Activated CD4-positive, alpha-beta T cell treated with anti-CD3 and anti-CD28 coated beads, Interleukin-2, Interleukin-6, amounts not matched to agents 100 ng/mL and 50 ng/mL, durations not matched to agents 16 hours and 8 hours (primary cell): ENCODE measurements at regions not wholly inside any gene's neighbourhood (a gene's known extent, or its start where the extent isn't known, plus 50 kb on each side); places are given as distances from the start of the nearest gene placed in this dataset.

ENCODE experiments used
- DNase-seq: peaks from one replicate; pipeline ENCODE4 v3.0.0-alpha.2; 2020

DNA sequence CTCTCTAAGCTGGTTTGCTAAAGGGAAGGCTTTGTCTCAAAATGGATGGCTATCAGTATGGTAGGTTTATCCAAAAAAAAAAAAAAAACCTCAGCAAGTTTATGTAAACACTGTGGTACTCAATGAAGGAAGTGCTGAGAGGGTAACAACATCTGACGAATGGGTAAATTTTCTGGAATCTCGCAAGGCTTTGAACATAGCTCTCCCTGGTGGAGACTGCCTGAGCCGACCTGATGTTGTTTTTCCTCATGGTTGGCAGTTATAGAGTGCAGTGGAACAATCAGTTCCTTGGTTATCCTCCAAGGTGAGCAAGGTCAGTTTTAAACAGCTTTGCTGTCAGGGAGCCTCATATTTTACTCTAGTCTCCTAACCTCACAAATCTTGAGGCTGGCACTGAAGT lies 94.6 kb downstream of the ZPLD1 start:
- no peak for DNase-seq

DNA sequence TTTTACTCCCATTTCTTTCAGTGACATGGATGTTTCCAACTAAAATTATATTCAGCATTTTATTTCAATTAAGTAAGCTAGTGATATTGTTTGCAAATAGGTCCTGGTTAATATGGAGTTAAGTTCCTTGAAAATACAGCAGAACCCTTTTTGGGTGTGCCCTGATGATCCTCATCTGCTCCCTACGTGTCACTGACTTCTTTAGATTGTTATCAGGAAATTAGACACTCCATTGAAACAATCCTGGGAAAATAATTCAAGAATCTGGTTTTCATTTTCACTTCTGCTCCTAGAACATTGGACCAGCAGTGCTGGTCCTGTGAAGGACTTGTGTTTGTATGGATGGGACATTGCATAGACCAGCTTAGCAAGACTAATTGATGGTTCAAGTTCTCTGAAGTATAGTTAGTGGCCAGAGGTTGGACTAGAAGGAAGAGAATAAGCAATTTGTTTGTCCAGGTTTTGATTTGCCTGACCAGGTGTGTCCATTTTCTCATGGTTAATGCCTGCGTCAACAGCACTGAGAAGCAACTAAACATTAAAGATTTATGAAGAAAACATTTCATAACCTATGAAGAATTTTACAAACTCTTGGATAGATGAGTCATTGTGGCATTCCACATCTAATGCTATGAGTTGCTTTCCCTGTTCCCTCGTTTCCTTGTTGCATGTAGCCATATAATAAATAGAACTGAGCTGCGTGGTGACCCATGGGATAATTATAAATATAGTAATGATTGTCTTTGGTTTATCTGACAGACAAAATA lies 95.8 kb downstream of the ZPLD1 start:
- DNase-seq, result no peak

DNA sequence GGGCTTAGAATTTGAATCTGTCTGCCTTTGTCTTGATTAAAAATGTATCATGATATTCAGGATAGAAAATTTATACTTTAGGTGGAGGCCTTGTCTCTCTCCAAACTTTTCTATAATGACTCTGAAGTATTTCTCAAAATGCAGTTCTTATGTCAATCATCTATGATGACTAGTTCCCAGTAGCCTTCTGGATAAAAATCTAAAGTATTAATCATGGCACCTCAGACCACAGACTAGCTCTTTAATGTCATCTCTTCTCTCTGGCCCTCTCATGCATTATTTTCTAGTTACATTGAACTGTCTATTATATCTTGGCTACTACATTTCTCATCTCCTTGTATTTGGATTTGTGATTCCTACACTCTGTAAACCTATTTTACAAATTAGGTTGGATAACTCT lies 96.9 kb downstream of the ZPLD1 start:
- DNase-seq, result no peak

DNA sequence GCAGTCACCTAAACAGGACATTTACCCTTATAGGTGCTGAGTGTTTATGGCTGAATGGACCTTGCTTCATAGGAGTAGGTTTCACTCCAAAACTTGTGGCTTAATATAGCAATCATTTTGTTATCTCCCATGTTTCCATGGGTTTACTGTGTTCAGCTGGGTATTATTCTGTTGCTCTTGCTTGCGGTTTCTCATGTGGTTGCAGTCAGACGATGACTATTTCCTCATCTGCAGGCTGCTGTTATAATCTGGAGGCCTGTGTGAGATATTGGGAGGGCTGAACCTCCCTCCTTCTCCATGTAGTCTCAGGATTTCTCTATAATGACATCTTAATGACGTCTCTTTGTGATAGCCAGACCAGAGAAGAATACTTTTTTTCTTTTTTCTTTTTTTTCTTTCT lies 98.1 kb downstream of the ZPLD1 start:
- DNase-seq, result peak; percentile 11

DNA sequence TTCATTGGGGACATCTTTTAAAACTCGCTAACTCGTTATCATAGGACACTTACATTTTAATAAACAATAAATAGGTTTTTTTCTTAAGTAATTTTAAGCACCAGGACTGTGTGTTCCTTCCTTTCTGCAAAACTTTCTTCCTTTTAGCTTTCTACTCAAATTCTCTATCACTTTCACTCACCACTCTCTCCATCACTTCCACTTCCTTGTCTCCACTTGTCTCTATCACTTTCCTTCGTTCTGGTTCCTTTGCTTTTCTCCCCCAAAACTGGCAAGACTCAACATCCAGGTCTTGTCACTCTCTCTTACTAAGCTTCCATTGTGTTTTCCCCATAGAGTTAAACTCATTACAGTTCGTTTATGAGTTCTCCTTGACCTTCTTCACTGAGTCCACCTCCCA lies 99.0 kb downstream of the ZPLD1 start:
- DNase-seq, result no peak

DNA sequence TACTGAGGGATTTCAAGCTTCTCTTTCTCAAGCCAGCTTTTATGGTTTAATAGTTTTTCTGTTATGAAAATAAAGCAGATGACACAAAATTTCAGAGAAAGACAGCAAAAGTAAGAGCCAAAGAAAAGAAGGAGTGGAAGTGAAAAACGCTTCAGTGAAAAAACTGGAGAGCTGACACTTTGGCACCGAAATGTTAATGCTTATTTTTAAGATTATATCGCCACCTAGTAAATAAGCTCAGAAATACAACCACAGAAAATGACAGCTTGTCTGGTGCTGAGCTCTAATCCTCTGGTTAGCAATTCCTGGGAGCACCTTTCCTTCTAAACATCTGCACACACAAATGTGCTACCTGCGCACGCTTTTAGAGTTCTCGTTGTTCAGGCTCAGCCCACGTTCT lies 101.6 kb downstream of the ZPLD1 start:
- peak; percentile 24 for DNase-seq

DNA sequence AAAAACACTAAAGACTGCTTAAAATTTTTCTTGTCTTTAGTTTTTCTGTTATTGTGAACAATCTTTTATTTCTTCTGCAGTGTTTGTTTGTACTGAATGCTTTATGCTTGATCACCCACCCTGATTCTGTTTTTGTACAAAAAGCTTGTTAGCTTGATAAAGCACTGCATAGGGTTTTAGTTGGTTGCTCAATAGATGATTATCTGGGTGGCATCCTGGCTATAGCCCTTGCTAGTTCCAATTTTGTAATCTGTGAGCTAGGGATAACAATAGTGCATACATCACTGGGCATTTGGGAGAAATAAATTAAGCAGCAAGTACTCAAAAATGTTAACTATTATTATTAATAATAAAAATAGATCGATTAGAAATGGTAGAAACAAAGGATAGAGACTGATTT lies 102.3 kb downstream of the ZPLD1 start:
- no peak for DNase-seq

DNA sequence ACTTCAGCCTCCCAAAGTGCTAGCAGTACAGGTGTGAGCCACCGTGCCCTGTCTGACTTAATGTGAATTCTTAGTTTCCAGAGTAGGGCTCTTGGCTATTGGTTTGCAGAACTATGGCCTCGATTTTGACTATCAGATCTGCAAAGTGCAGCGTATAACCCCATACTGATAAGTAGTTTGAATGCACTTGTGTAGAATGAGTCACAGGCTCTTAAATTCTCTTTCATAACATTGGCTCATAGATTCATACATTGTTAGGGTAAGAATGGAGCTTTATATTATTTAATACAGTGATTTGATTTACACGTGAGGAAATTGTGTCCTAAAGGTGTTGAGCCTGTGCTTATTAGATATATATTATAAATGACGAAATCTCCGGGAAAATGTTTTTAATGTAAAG lies 109.9 kb downstream of the ZPLD1 start:
- DNase-seq, result no peak

DNA sequence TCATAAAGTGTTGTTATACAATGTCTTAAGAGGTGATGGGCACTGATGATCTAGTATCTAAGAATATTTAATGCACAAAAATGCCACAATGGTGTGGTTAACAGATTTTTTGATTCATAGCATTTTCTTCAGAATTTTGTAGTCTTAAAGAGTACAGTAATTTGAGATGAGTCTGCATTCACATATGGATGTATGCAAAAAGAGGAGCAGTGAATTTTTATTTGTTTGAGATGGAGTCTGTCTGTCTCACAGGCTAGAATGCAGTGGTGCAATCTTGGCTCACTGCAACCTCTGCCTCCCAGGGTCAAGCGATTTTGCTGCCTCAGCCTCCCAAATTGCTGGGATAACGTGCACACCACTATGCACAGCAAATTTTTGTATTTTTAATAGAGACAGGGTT lies 110.5 kb downstream of the ZPLD1 start:
- no peak for DNase-seq

DNA sequence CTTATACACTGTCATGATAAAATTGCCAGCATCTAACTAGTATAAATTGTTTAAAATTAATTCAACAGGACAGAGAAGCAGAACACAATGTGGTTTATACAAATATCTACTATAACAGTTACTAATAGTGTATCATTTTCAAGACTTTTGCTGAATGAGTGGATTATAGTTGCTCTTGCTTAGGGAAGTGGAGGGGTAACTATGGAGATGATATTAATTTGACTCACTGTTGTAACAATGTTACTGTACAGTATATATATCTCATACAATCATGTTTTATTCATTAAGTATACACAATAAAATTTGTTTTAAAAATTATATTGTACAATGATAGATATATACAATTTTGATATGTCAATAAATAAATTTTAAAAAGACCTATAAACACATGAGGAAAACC lies 119.1 kb downstream of the ZPLD1 start:
- no peak for DNase-seq

DNA sequence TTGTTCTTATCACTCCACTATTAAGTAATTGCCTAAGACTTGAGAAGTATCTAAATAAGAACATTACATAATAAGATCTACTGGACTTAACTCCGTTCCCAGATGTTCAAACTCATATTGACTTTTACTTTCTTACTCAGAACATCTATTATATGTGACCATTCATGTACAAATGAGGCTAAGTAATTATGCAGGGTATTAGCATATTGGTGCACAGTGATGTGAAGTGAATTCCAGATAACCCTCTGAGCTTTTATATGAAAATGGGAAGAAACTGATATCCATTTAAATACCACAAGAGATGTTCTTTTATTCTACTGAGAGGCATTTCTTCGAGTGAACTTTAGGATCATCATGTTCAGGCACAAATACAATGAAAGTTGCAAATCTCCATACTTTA lies 135.7 kb downstream of the ZPLD1 start:
- DNase-seq, result no peak

DNA sequence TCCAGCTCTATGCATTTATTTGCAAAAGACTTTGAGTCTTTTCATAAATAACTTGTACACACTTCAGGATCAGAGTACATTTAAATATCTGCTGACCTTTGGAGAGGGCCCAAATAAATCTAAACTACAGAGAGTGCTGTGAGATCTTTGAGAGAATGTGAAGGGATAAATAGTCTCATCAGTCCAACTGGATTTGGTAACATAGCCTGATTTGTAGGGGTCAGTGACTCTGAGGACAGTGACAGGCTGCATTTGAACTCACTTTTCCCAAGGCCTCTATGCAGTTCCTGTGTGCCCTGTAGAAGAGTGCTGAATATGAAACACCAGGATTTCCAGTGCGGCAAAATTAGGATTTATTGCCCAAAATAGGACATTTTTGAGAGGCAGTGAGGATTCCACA lies 136.2 kb downstream of the ZPLD1 start:
- no peak for DNase-seq

DNA sequence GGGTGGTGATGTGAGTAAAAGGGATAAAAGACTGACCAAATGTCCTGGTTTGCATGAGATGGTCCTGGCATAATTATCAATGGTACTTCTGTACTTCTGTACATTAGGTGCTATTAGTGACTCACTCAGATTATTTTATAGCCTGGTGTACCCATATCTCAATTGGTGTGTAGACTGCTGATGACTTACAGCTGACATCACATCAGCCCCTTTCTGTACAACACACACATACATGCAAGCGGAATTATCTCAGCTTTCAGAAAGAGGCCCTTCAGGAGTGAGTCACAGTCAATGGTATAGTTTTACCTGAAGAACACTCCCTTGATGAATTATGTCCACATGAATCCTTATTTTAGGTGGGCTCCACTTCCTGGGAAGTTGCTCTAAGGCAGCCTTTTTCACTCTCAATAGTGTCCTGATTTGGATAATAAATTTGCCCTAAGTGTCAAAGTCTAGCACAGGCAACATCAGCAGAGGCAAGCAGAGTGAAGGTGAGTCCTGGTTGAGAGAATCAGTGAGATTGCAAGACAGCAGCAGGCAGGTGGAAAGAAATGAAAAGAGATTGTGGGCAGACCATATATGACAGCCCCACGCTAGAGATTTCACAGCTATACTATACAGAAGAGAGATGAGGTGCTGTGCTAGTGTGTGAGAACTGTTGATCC lies 137.0 kb downstream of the ZPLD1 start:
- no peak for DNase-seq

DNA sequence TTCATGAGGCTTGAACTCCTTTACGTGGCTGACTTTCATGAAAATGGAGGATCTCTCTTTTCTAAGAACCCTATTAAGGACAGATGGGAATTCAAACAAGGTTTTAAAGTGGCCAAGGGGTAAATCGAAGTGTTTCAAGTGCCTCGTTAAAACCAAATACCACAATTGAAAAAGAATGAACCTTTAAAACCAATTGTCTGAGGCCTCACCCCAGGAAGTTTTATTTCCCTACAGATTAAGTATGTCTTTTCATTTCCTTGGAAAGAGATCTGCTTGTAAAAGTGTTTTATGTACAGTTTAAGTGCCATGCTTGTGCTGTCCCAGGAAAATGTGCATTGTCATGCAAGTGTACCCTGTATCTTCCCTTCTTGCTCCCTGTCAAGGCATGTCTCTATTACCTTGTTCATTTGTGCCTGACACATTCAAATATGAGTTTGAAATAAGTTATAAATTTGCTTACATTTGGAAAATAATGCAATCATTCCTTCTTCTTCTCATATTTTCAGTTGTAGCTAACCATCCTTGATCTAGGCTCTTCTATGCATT lies 138.7 kb downstream of the ZPLD1 start:
- DNase-seq, result no peak

DNA sequence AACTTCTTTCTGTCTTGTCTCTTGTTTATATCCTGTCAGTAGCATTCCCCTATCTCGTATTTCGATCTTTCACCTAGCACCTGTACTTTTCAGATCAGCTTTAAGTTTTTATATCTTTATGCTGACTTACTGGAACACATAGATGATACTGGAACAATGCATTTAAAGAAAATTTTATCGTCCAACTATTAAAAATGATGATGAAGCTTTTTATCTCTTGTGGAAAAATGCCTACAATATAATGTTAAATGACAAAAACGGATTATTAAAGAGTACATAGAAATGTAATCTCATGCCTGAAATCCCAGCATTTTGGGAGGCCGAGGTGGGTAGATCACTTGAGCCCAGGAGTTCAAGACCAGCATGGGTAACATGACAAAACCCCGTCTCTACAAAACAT lies 139.5 kb downstream of the ZPLD1 start:
- DNase-seq, result no peak

DNA sequence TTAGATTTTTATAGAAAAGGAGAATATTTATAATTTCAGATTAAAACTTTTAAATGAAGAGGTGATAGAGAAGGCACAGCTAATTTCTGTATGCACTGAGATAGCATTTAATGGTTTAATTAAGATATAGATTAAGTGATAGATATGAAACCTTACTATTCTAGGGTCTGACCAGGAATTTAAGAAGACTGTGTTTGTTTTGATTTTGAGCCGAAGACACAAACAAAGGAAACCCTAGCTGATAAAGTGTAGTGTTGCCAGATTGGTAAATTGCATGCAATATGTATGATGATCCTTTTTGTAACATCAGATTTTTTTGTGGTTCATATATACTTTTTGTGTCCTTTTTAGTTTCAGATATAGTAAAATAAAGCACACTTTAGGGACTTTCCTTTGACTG lies 141.8 kb downstream of the ZPLD1 start:
- DNase-seq, result no peak

DNA sequence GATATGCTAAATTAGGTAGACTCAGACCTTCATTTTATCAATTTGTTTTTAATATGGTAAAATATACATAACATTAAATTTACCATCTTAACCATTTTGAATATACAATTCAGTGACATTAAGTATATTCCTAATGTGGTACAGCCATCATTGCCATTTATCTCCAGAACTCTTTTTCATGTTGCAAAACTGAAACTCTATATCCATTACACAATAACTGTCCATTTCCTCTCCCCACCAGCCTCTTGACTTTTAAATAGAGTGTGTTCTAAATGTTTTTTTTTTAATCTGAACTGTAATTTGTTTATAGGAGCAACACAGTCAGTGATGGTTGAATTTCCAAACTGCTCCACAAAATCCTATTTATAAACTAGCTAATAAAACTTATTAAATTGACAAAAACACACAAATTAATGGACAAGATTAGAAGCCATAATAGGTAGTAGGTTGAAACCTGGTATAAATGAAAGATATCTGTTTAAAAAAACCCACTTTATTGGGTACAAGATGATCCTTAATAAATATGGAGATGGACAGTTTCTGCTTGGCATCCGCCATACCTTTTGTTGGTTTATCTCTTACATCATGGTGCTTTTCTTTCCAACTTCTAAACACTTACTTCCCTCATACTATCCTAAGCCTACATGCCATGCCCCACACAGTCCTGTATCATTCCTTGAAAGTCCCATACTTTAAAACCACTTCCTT lies 142.4 kb downstream of the ZPLD1 start:
- no peak for DNase-seq

DNA sequence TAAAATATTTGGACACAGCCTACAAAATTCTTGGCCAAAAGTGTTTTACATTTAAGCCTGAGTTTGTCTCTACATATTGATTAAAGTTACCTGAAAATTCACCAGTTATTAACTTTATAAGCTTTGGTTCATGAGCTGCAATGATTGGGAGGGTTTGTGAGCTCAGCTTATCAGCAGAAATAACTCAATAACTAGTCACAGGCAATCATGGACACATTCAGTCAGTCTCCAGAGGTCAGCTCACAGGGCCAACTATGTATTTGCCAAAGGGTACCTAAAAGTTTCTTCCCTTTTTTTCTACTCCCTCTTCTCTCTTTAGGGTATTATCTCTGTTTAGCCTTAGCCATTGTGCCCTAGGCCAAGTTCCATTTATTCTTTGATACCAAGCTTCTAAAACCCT lies 145.9 kb downstream of the ZPLD1 start:
- DNase-seq, result no peak

DNA sequence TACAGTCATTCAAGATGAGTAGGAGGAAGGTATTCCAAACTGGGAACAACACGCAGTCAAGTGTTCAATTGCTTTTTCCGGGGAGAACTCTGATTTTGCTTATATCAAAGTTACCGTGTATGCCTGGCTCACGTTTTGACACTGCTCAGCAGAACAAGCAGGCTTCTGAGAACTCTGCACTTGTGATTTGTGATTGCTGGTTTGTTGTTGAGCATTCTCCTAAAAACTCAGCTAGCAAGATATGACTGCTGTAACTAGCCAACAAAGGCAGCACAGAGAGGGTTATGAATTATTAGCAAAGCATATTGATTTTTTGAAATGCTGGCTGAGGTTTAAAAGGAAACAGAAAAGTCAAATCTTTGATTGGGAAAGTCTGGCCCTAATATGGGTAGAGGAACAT lies 151.7 kb downstream of the ZPLD1 start:
- no peak for DNase-seq

DNA sequence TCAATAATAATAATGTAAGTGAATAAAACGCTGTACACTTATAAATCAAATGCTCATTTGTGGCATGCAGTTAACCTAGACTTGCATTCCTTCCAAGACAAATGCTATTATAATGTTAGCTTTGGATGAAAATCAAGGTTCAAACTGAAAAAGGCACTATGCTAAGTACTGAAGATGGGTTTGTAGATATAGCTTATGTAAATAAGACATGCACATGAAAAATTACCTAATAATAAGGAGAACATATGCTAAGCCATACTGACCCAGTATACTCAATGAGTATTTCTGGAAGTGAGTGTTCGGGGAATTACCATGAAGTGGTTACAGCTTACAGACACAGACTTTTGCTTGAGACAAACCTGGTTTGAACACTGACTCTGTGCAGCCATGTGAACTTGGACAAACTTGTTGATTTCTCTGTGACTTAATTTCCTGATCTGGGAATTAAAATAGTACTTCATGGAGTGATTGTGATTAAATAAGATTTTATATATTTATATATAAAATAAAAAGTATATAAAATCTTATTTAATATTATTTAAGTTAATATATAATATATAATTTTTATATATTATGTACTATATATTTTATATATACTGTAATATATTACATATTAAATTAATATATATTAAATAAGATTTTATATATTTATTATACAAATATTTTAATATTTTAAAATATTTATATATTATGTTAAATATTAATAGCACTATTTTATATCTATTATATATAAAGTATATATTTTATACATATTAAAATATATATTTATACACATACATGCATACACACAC lies 159.2 kb downstream of the ZPLD1 start:
- DNase-seq, result no peak

DNA sequence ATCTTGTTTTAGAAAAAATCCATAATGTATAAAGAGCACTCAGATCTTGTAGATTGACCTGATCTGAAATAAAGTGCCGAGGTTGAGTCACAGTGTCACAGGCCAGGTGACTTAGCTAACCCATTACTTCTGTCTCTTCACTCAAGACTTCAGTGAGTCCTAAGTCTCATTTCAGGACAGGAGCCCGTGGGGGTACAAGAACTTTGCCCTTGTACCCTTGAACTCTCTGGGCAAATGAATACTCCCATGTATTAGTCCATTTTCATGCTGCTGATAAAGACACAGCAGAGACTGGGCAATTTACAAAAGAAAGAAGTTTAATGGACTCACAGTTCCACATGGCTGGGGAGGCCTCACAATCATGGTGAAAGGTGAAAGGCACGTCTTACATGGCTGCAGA lies 160.2 kb downstream of the ZPLD1 start:
- no peak for DNase-seq

DNA sequence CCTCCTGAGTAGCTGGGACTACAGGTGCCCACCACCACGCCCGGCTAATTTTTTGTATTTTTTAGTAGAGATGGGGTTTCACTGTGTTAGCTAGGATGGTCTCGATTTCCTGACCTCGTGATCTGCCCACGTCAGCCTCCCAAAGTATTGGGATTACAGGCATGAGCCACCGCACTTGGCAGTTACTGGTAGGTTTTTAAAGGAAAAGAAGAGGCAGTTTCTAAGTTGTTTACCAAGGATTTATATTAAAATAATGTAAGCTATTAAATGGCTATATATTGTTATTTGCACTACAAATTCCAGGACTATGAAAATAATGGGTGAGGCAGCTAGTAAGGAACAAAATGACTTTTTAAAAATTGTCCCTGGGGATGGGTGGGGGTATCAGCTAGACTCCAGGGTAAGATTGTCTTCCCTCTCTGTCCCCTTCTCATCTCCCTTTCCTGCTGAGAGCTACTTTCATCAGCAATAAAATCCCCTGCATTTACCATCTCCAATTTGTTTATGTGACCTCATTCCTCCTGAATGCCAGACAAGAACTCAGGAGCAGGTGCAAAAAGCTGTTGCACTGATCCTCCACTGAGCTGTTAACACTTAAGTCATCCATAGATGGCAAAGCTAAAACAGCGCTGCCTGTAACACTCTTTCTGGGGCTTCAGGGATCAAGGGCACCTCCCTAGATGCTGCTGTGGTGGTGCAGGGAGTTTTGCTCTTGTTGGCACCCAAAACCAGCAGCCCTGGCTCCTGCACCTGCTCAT lies 165.2 kb downstream of the ZPLD1 start:
- DNase-seq, result no peak
